Keratinocyte (primary cell): ENCODE measurements at regions not wholly inside any gene's neighbourhood (a gene's known extent, or its start where the extent isn't known, plus 50 kb on each side); places are given as distances from the start of the nearest gene placed in this dataset.

ENCODE experiments used
- DNase-seq: peaks from one replicate; pipeline ENCODE4 v3.0.0-alpha.2; 2011; ENCODE audit warnings: low read depth, missing footprints, low spot score
- FAIRE-seq: peaks from 2 replicates; lab custom pipeline; 2011; peaks lifted over from hg19 to GRCh38; lab: Jason Lieb, UNC
- H2AFZ ChIP-seq: 2 replicates; pipeline ENCODE4 v1.6.0; 2012; ENCODE audit warnings: low read length, control low read depth, inconsistent platforms; ENCODE audit not compliant: control insufficient read depth
- H3K27ac ChIP-seq: 2 replicates; pipeline ENCODE4 v1.5.1; 2011; ENCODE audit warnings: low read length; ENCODE audit not compliant: control insufficient read depth, insufficient read depth
- H3K27me3 ChIP-seq: 3 replicates; pipeline ENCODE4 v1.6.0; 2011; ENCODE audit warnings: low read length; ENCODE audit not compliant: control insufficient read depth, insufficient read depth; ENCODE audit errors: extremely low read depth
- H3K36me3 ChIP-seq, 2 experiments: 2 replicates in 1 of 2; 3 replicates in 1 of 2; pipeline ENCODE4 v1.5.1; 2011; ENCODE audit warnings: low read length in 2 of 2, mild to moderate bottlenecking in 1 of 2; ENCODE audit not compliant: control insufficient read depth in 2 of 2, insufficient read depth in 2 of 2; ENCODE audit errors: extremely low read depth in 1 of 2
- H3K4me1 ChIP-seq: 3 replicates; pipeline ENCODE4 v1.5.1; 2011; ENCODE audit warnings: low read length; ENCODE audit not compliant: control insufficient read depth, insufficient read depth; ENCODE audit errors: extremely low read depth
- H3K4me2 ChIP-seq: 3 replicates; pipeline ENCODE4 v1.6.0; 2011; ENCODE audit warnings: low read depth, low read length; ENCODE audit not compliant: control insufficient read depth, insufficient read depth; ENCODE audit errors: extremely low read depth
- H3K4me3 ChIP-seq, 3 experiments: fragments of 200-600 bp in 1 of 3; sonication (generic) in 1 of 3; 2 replicates in 2 of 3; 3 replicates in 1 of 3; pipeline ENCODE4 v1.5.1; 2011 to 2016; ENCODE audit warnings: low read length in 3 of 3, mild to moderate bottlenecking in 3 of 3, control low read depth in 2 of 3, inconsistent platforms in 1 of 3, low read depth in 1 of 3, mixed read lengths in 1 of 3, mixed run types in 1 of 3, moderate library complexity in 1 of 3; ENCODE audit not compliant: control insufficient read depth in 2 of 3, insufficient read depth in 2 of 3; ENCODE audit errors: extremely low read depth in 1 of 3
- H3K79me2 ChIP-seq: 2 replicates; pipeline ENCODE4 v1.6.0; 2012; ENCODE audit warnings: low read length; ENCODE audit not compliant: control insufficient read depth, insufficient read depth
- H3K9ac ChIP-seq: 3 replicates; pipeline ENCODE4 v1.6.0; 2011; ENCODE audit warnings: low read length; ENCODE audit not compliant: control insufficient read depth, insufficient read depth; ENCODE audit errors: extremely low read depth
- H3K9me1 ChIP-seq: 3 replicates; pipeline ENCODE4 v1.6.0; 2011; ENCODE audit warnings: low read length; ENCODE audit not compliant: control insufficient read depth, insufficient read depth; ENCODE audit errors: extremely low read depth
- H3K9me3 ChIP-seq: 2 replicates; pipeline ENCODE4 v1.5.1; 2012; ENCODE audit warnings: low read depth, low read length; ENCODE audit not compliant: control insufficient read depth
- H4K20me1 ChIP-seq: 3 replicates; pipeline ENCODE4 v1.6.0; 2011; ENCODE audit warnings: low read length; ENCODE audit not compliant: control insufficient read depth, insufficient read depth; ENCODE audit errors: extremely low read depth
- CTCF ChIP-seq, 3 experiments: IDR thresholded peaks in 1 of 3; conservative IDR thresholded peaks in 1 of 3; optimal IDR thresholded peaks in 1 of 3; 2 replicates in 2 of 3; 3 replicates in 1 of 3; pipeline versions ENCODE3 to v1.5.1; 2011; ENCODE audit warnings: low read length in 3 of 3, mild to moderate bottlenecking in 3 of 3, moderate library complexity in 2 of 3, control low read depth in 1 of 3, inconsistent platforms in 1 of 3; ENCODE audit not compliant: insufficient read depth in 2 of 3; ENCODE audit errors: extremely low read depth in 1 of 3
- EZH2 ChIP-seq: IDR thresholded peaks from one replicate; pipeline ENCODE4 v1.6.1; 2012; ENCODE audit warnings: inconsistent platforms, mild to moderate bottlenecking, low read length, moderate library complexity
- dilution Hi-C: fragments of 300-500 bp; cut with MboI; formaldehyde crosslinking; loops from one replicate; pipeline ENCODE4 v1.7.0; 2020; ENCODE audit warnings: low sequenced_read_pairs; ENCODE audit not compliant: extremely low pct_ligation_motif_present

- no peak overlapping the region for H3K27ac ChIP-seq
- no peaks in the 10 kb centered on the region for H3K79me2 ChIP-seq
- H3K36me3 ChIP-seq, result no peaks in the 10 kb centered on the region
- H2AFZ ChIP-seq, result no peak overlapping the region
- no peaks in the 10 kb centered on the region for H3K9me1 ChIP-seq
- no peaks in the 10 kb centered on the region for H3K9me3 ChIP-seq
- TF ChIP-seq CTCF (optimal IDR thresholded peaks at IDR 0.05 in 1 of 3, IDR thresholded peaks at IDR 0.05 in 1 of 3, conservative IDR thresholded peaks at IDR 0.05 in 1 of 3; ENCODE audit: extremely low read depth in 1 of 3, insufficient read depth in 2 of 3, low read length in 3 of 3) (no peak), EZH2 (no peak)
- no peaks in the 10 kb centered on the region for H4K20me1 ChIP-seq
- no peak overlapping the region for H3K9ac ChIP-seq
- DNase-seq, result no peak
- H3K4me1 ChIP-seq, result peaks cover 5% of the 10 kb centered on the region
- no peak overlapping the region for H3K4me2 ChIP-seq
- H3K4me3 ChIP-seq, result no peak overlapping the region
- H3K27me3 ChIP-seq, result no peaks in the 10 kb centered on the region
- FAIRE-seq, result no peak
- dilution Hi-C loops, result no loop called here
Measured at GRCh38 chr4:57234252-57234775, 124.1 kb upstream of the IGFBP7 start.

DNA sequence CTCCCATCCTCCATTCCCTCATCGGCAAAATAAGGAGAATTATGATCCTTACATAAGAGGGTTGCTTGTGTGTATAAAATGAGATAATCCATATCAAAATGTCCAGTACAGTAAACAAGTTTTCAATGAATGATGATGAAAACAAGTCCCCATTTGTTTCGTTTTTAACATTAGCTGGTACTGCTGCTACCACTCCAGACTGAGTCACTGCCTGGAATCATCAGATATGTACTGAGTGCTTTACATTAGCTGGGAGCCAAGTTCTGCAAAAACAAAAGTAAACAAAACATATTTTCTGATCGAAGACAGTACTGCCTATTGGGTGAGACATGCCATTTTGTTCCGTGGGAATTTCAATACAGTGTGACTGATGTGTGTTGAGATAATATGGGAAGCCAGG, 123.2 kb upstream of the IGFBP7 start:
- H3K9me3 ChIP-seq, result no peaks in the 10 kb centered on the region
- H3K27me3 ChIP-seq, result no peaks in the 10 kb centered on the region
- TF ChIP-seq EZH2 (no peak), CTCF (optimal IDR thresholded peaks at IDR 0.05 in 1 of 3, IDR thresholded peaks at IDR 0.05 in 1 of 3, conservative IDR thresholded peaks at IDR 0.05 in 1 of 3; ENCODE audit: extremely low read depth in 1 of 3, insufficient read depth in 2 of 3, low read length in 3 of 3) (no peak)
- no peak overlapping the region for H3K27ac ChIP-seq
- no peaks in the 10 kb centered on the region for H3K79me2 ChIP-seq
- H3K4me1 ChIP-seq, result peaks cover 5% of the 10 kb centered on the region
- no peaks in the 10 kb centered on the region for H3K36me3 ChIP-seq
- H3K4me3 ChIP-seq, result no peak overlapping the region
- no peak overlapping the region for H2AFZ ChIP-seq
- no peak overlapping the region for H3K4me2 ChIP-seq
- peak; percentile 26 for FAIRE-seq
- H3K9ac ChIP-seq, result no peak overlapping the region
- dilution Hi-C loops, result no loop called here
- H3K9me1 ChIP-seq, result no peaks in the 10 kb centered on the region
- DNase-seq, result no peak
- H4K20me1 ChIP-seq, result no peaks in the 10 kb centered on the region
